Ectodermal cell (in vitro differentiated cells): ENCODE measurements at regions not wholly inside any gene's neighbourhood (a gene's known extent, or its start where the extent isn't known, plus 50 kb on each side); places are given as distances from the start of the nearest gene placed in this dataset.

Experiments used
- H3K27ac ChIP-seq: 2 replicates; pipeline ENCODE4 v1.7.0; 2013; ENCODE audit warnings: mild to moderate bottlenecking, low read depth, low read length; ENCODE audit not compliant: insufficient read depth, poor library complexity, severe bottlenecking
- H3K27me3 ChIP-seq: 2 replicates; pipeline ENCODE4 v1.7.0; 2013; ENCODE audit warnings: mild to moderate bottlenecking, low read length; ENCODE audit not compliant: insufficient read depth, control insufficient read depth, poor library complexity, severe bottlenecking
- H3K36me3 ChIP-seq: one replicate; pipeline ENCODE4 v1.7.0; 2013; ENCODE audit warnings: low read length; ENCODE audit not compliant: control insufficient read depth, insufficient read depth
- H3K4me1 ChIP-seq: one replicate; pipeline ENCODE4 v1.7.0; 2013; ENCODE audit warnings: low read length; ENCODE audit not compliant: control insufficient read depth, insufficient read depth
- H3K4me3 ChIP-seq: 2 replicates; pipeline ENCODE4 v1.7.0; 2013; ENCODE audit warnings: low read depth, low read length, control low read depth; ENCODE audit not compliant: insufficient read depth
- H3K9me3 ChIP-seq: 2 replicates; pipeline ENCODE4 v1.7.0; 2013; ENCODE audit warnings: mild to moderate bottlenecking, low read length, moderate library complexity; ENCODE audit not compliant: control insufficient read depth
- WGBS, 2 experiments: methylation state at CpG; one replicate each; pipeline ENCODE4 v1.1.7; 2013; ENCODE audit warnings: missing lambda C conversion rate in 2 of 2; 5-methylcytosine and 5-hydroxymethylcytosine counted together

- 90 to 97% methylated on average over 2 to 3 of the region's 3 CpGs for WGBS, 2 experiments
- no peak overlapping the region for H3K27ac ChIP-seq
Observed at GRCh38 chr14:58792416-58792815, 154.7 kb downstream of the DACT1 start.

GRCh38 chr14:58793131-58793740 lies 155.5 kb downstream of the DACT1 start:
- no peaks in the 10 kb centered on the region for H3K27me3 ChIP-seq
- H3K4me3 ChIP-seq = no peak overlapping the region
- no peaks in the 10 kb centered on the region for H3K9me3 ChIP-seq
- no peaks in the 10 kb centered on the region for H3K36me3 ChIP-seq
- peaks cover 14% of the 10 kb centered on the region for H3K4me1 ChIP-seq
- no peak overlapping the region for H3K27ac ChIP-seq
- WGBS, 2 experiments = 89 to 97% methylated on average over 3 to 4 of the region's 4 CpGs

More at GRCh38 chr14:58792416-58792815, 154.7 kb downstream of the DACT1 start:
- Histone ChIP-seq H3K9me3 (no peaks in the 10 kb centered on the region), H3K27me3 (no peaks in the 10 kb centered on the region), H3K4me3 (no peak overlapping the region), H3K36me3 (no peaks in the 10 kb centered on the region), H3K4me1 (peaks cover 14% of the 10 kb centered on the region)

GRCh38 chr14:58794993-58795762 lies 157.4 kb downstream of the DACT1 start:
- Histone ChIP-seq H3K4me1 (no peaks in the 10 kb centered on the region), H3K9me3 (no peaks in the 10 kb centered on the region), H3K36me3 (no peaks in the 10 kb centered on the region), H3K27me3 (no peaks in the 10 kb centered on the region), H3K4me3 (no peak overlapping the region), H3K27ac (no peak overlapping the region)
- WGBS, 2 experiments = 89 to 93% methylated on average over 2 to 3 of the region's 5 CpGs

GRCh38 chr14:58796242-58797009 lies 158.7 kb downstream of the DACT1 start:
- 70 to 73% methylated on average over 5 of the region's 5 CpGs for WGBS, 2 experiments
- Histone ChIP-seq H3K27me3 (no peaks in the 10 kb centered on the region), H3K27ac (no peak overlapping the region), H3K4me1 (no peaks in the 10 kb centered on the region), H3K4me3 (no peak overlapping the region), H3K36me3 (no peaks in the 10 kb centered on the region), H3K9me3 (no peaks in the 10 kb centered on the region)

- Histone ChIP-seq H3K4me1 (no peaks in the 10 kb centered on the region), H3K27ac (no peak overlapping the region), H3K9me3 (no peaks in the 10 kb centered on the region), H3K36me3 (no peaks in the 10 kb centered on the region), H3K4me3 (no peak overlapping the region), H3K27me3 (no peaks in the 10 kb centered on the region)
- WGBS, 2 experiments = 85 to 91% methylated on average over 4 of the region's 4 CpGs
Observed at GRCh38 chr14:58797010-58797429, 159.3 kb downstream of the DACT1 start.

GRCh38 chr14:58798173-58798572 lies 160.4 kb downstream of the DACT1 start:
- H3K4me3 ChIP-seq = no peak overlapping the region
- WGBS, 2 experiments = 90 to 94% methylated on average over 5 of the region's 5 CpGs
- no peaks in the 10 kb centered on the region for H3K27me3 ChIP-seq
- no peaks in the 10 kb centered on the region for H3K36me3 ChIP-seq
- no peaks in the 10 kb centered on the region for H3K9me3 ChIP-seq
- H3K27ac ChIP-seq = no peak overlapping the region
- H3K4me1 ChIP-seq = no peaks in the 10 kb centered on the region

GRCh38 chr14:58801086-58801485 lies 163.3 kb downstream of the DACT1 start:
- Histone ChIP-seq H3K9me3 (no peaks in the 10 kb centered on the region), H3K27ac (no peak overlapping the region), H3K27me3 (no peaks in the 10 kb centered on the region), H3K4me3 (no peak overlapping the region), H3K4me1 (no peaks in the 10 kb centered on the region), H3K36me3 (no peaks in the 10 kb centered on the region)

GRCh38 chr14:58805057-58805456 lies 167.3 kb downstream of the DACT1 start:
- H3K4me3 ChIP-seq = no peak overlapping the region
- no peaks in the 10 kb centered on the region for H3K4me1 ChIP-seq
- no peaks in the 10 kb centered on the region for H3K9me3 ChIP-seq
- 94 to 99% methylated on average over 4 of the region's 4 CpGs for WGBS, 2 experiments
- H3K27ac ChIP-seq = no peak overlapping the region
- H3K27me3 ChIP-seq = no peaks in the 10 kb centered on the region
- H3K36me3 ChIP-seq = no peaks in the 10 kb centered on the region

- 92 to 96% methylated on average over 6 of the region's 6 CpGs for WGBS, 2 experiments
- Histone ChIP-seq H3K27me3 (no peaks in the 10 kb centered on the region), H3K4me3 (no peak overlapping the region)
Observed at GRCh38 chr14:58805605-58806409, 168.0 kb downstream of the DACT1 start.

More at GRCh38 chr14:58805605-58806409, 168.0 kb downstream of the DACT1 start:
- H3K27ac ChIP-seq = no peak overlapping the region
- no peaks in the 10 kb centered on the region for H3K4me1 ChIP-seq
- H3K36me3 ChIP-seq = no peaks in the 10 kb centered on the region
- no peaks in the 10 kb centered on the region for H3K9me3 ChIP-seq
